Progenitor cell of endocrine pancreas (in vitro differentiated cells): ENCODE measurements at regions not wholly inside any gene's neighbourhood (a gene's known extent, or its start where the extent isn't known, plus 50 kb on each side); places are given as distances from the start of the nearest gene placed in this dataset. TPM values are rescaled to one million over a fixed set of nuclear protein-coding genes. Genes with fewer than 3 reads are reported as not detected.

ENCODE experiments used
- microRNA-seq: library from miRNA; unstranded; fragments of <30 nt; microRNA quantifications from one replicate; pipeline ENCODE4 v1.1.0, GENCODE V29; 2020; ENCODE audit warnings: borderline number of aligned reads; ENCODE audit not compliant: unreplicated experiment

Small RNAs in the stretch of these regions (microRNA-seq; reads per million reads assigned to microRNA genes)
- gene MIR8079: not detected
